MM.1S (cell line): ENCODE measurements at regions not wholly inside any gene's neighbourhood (a gene's known extent, or its start where the extent isn't known, plus 50 kb on each side); places are given as distances from the start of the nearest gene placed in this dataset.

Experiments
- DNase-seq: peaks from one replicate; pipeline ENCODE4 v3.0.0-alpha.2; 2015
- H2AFZ ChIP-seq: fragments of 300-600 bp; sonication (generic); 2 replicates; pipeline ENCODE4 v1.6.0; 2016; ENCODE audit warnings: antibody characterized with exemption, low read length
- H3F3A ChIP-seq: fragments of 300-600 bp; sonication (generic); 2 replicates; pipeline ENCODE4 v1.6.1; 2016; ENCODE audit warnings: mild to moderate bottlenecking, antibody characterized with exemption, low read length, moderate library complexity, mixed read lengths; ENCODE audit not compliant: insufficient read depth
- H3K27ac ChIP-seq: fragments of 300-600 bp; sonication (generic); 2 replicates; pipeline ENCODE4 v1.5.1; 2016; ENCODE audit warnings: mild to moderate bottlenecking, low read length
- H3K27me3 ChIP-seq: fragments of 300-600 bp; sonication (generic); replicated peaks from 2 replicates; pipeline ENCODE4 v1.6.0; 2016; ENCODE audit warnings: low read length; ENCODE audit not compliant: insufficient read depth
- H3K36me3 ChIP-seq: fragments of 300-600 bp; sonication (generic); replicated peaks from 2 replicates; pipeline ENCODE4 v1.6.1; 2016; ENCODE audit warnings: mild to moderate bottlenecking, low read length, mixed read lengths; ENCODE audit not compliant: insufficient read depth
- H3K4me1 ChIP-seq: fragments of 300-600 bp; sonication (generic); 2 replicates; pipeline ENCODE4 v1.6.1; 2016; ENCODE audit warnings: low read length, mixed read lengths
- H3K4me2 ChIP-seq: fragments of 300-600 bp; sonication (generic); 2 replicates; pipeline ENCODE4 v1.6.0; 2016; ENCODE audit warnings: low read depth, low read length
- H3K4me3 ChIP-seq: fragments of 300-600 bp; sonication (generic); 2 replicates; pipeline ENCODE4 v1.5.1; 2016; ENCODE audit warnings: low read length, mixed read lengths
- H3K79me2 ChIP-seq: fragments of 300-600 bp; sonication (generic); 2 replicates; pipeline ENCODE4 v1.6.1; 2016; ENCODE audit warnings: mixed run types, low read length, mixed read lengths
- H3K9ac ChIP-seq: fragments of 300-600 bp; sonication (generic); 2 replicates; pipeline ENCODE4 v1.6.1; 2016; ENCODE audit warnings: low read length, mixed read lengths
- H3K9me2 ChIP-seq: fragments of 300-600 bp; sonication (generic); replicated peaks from 2 replicates; pipeline ENCODE4 v1.6.1; 2016; ENCODE audit warnings: mild to moderate bottlenecking, low read length, mixed read lengths; ENCODE audit not compliant: insufficient read depth
- H3K9me3 ChIP-seq: fragments of 300-600 bp; sonication (generic); replicated peaks from 2 replicates; pipeline ENCODE4 v1.6.1; 2016; ENCODE audit warnings: mild to moderate bottlenecking, low read length, mixed read lengths; ENCODE audit not compliant: insufficient read depth
- H4K20me1 ChIP-seq: fragments of 300-600 bp; sonication (generic); 2 replicates; pipeline ENCODE4 v1.6.1; 2016; ENCODE audit warnings: mild to moderate bottlenecking, low read length, moderate library complexity, mixed read lengths; ENCODE audit not compliant: insufficient read depth
- CTCF ChIP-seq: fragments of 300-600 bp; sonication (generic); IDR thresholded peaks from 2 replicates; pipeline ENCODE4 v1.5.1; 2016; ENCODE audit warnings: antibody characterized with exemption, low read length, mixed read lengths
- EZH2 ChIP-seq: fragments of 300-600 bp; sonication (generic); optimal IDR thresholded peaks from 2 replicates; pipeline ENCODE3; 2017; ENCODE audit warnings: low read depth, mild to moderate bottlenecking, antibody characterized with exemption, low read length, mixed read lengths
- EZH2phosphoT487 ChIP-seq: fragments of 300-600 bp; sonication (generic); IDR thresholded peaks from 2 replicates; pipeline ENCODE4 v1.6.1; 2018; ENCODE audit warnings: antibody characterized with exemption, low read length

- no peaks in the 10 kb centered on the region for H3K4me1 ChIP-seq
- no peaks in the 10 kb centered on the region for H3K9me2 ChIP-seq
- DNase-seq, result no peak
- H4K20me1 ChIP-seq, result no peaks in the 10 kb centered on the region
- no peaks in the 10 kb centered on the region for H3K36me3 ChIP-seq
- H3K9me3 ChIP-seq, result no peaks in the 10 kb centered on the region
- no peaks in the 10 kb centered on the region for H3K27me3 ChIP-seq
- no peak overlapping the region for H2AFZ ChIP-seq
- no peaks in the 10 kb centered on the region for H3K79me2 ChIP-seq
- no peak overlapping the region for H3K4me3 ChIP-seq
- TF ChIP-seq CTCF, result no peak
- no peak for TF ChIP-seq EZH2phosphoT487
- no peak for TF ChIP-seq EZH2
- H3F3A ChIP-seq, result no peaks in the 10 kb centered on the region
- H3K9ac ChIP-seq, result no peak overlapping the region
- no peak overlapping the region for H3K27ac ChIP-seq
- H3K4me2 ChIP-seq, result no peak overlapping the region
These were observed 62.7 kb upstream of the SHOX start for GRCh38 chrX:567891-568290.

DNA sequence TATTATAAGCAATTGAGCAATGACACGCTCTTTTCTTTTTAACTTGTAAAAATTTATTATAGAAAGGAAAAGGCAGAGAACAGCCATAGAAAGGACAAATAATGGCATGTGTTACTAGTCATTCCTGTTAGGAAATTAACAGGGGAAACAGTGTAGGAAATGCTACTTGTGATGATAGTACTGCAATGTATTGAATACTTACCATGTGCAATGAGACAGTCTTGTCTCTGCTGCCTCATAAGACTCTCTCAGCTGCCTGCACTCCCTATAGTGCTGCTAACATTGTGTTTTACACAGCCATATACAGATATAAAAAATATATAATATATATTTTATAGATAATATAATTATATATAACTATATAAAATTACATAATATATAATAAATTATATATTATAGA lies 62.3 kb upstream of the SHOX start:
- Histone ChIP-seq H3K9me3 (no peaks in the 10 kb centered on the region), H4K20me1 (no peaks in the 10 kb centered on the region), H3K27me3 (no peaks in the 10 kb centered on the region), H3K9ac (no peak overlapping the region), H2AFZ (no peak overlapping the region), H3K4me2 (no peak overlapping the region), H3K4me3 (no peak overlapping the region), H3F3A (no peaks in the 10 kb centered on the region), H3K4me1 (no peaks in the 10 kb centered on the region), H3K27ac (no peak overlapping the region), H3K36me3 (no peaks in the 10 kb centered on the region), H3K79me2 (no peaks in the 10 kb centered on the region), H3K9me2 (no peaks in the 10 kb centered on the region)
- no peak for DNase-seq
- TF ChIP-seq EZH2 (no peak), CTCF (no peak), EZH2phosphoT487 (no peak)

- H3F3A ChIP-seq, result no peaks in the 10 kb centered on the region
- no peak overlapping the region for H3K9ac ChIP-seq
- H3K4me1 ChIP-seq, result no peaks in the 10 kb centered on the region
- no peaks in the 10 kb centered on the region for H3K9me3 ChIP-seq
- no peak overlapping the region for H3K4me3 ChIP-seq
- H3K9me2 ChIP-seq, result no peaks in the 10 kb centered on the region
- no peaks in the 10 kb centered on the region for H3K36me3 ChIP-seq
- no peaks in the 10 kb centered on the region for H3K79me2 ChIP-seq
- no peak overlapping the region for H2AFZ ChIP-seq
- no peak for DNase-seq
- no peak overlapping the region for H3K4me2 ChIP-seq
- no peak for TF ChIP-seq EZH2
- TF ChIP-seq EZH2phosphoT487, result no peak
- H4K20me1 ChIP-seq, result no peaks in the 10 kb centered on the region
- H3K27me3 ChIP-seq, result no peaks in the 10 kb centered on the region
- no peak overlapping the region for H3K27ac ChIP-seq
These were observed 58.0 kb upstream of the SHOX start for GRCh38 chrX:572538-573124.

DNA sequence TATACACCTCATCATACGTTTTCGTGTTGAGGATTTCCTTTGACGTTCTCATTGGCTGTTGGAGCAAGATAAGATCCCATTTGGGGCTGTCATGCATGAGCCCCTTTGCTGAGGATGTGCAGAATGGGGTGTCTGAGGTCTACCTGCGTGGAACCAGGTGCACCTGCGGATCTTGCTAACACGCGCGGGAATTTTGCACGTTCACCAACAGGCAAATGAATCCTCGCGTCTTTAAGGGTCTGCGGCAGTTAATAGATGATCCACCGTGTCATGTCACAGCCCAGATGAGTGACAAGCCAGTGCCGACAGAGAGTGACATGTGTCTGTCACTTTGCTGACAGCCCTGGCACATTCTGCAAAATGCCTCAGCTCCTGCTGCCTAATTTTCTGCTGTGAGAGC lies 56.3 kb upstream of the SHOX start:
- Histone ChIP-seq H3K36me3 (no peaks in the 10 kb centered on the region), H4K20me1 (no peaks in the 10 kb centered on the region), H3K9me2 (no peaks in the 10 kb centered on the region), H3F3A (no peaks in the 10 kb centered on the region), H3K9ac (no peak overlapping the region), H3K27ac (no peak overlapping the region), H3K79me2 (no peaks in the 10 kb centered on the region), H3K4me1 (no peaks in the 10 kb centered on the region), H2AFZ (no peak overlapping the region), H3K4me3 (no peak overlapping the region), H3K4me2 (no peak overlapping the region), H3K9me3 (no peaks in the 10 kb centered on the region), H3K27me3 (no peaks in the 10 kb centered on the region)
- DNase-seq, result no peak
- TF ChIP-seq EZH2phosphoT487 (no peak), EZH2 (no peak), CTCF (no peak)
